HCT116 (cell line): ENCODE measurements at regions not wholly inside any gene's neighbourhood (a gene's known extent, or its start where the extent isn't known, plus 50 kb on each side); places are given as distances from the start of the nearest gene placed in this dataset.

Source experiments
- ATAC-seq: fragments of 200-7000 bp; cut with Tn5 transposase; 2 replicates; pipeline ENCODE4 v1.9.1; 2020; ENCODE audit warnings: mild to moderate bottlenecking, moderate library complexity
- BruUV-seq: library from RNA; stranded (reverse); fragments of 400-500 nt; replicated peaks from 2 replicates; lab custom pipeline; 2021; lab: Mats Ljungman, UMichigan
- CTCF ChIA-PET: fragments of 300-600 bp; sonication (Branson Sonifier 250); formaldehyde crosslinking; loops from one replicate; lab custom pipeline; 2021; ENCODE audit warnings: antibody characterized with exemption; lab: Charles Lee
- POLR2A ChIA-PET: fragments of 300-600, 350-600 bp; sonication (Branson Sonifier 250); formaldehyde crosslinking; loops from one replicate; lab custom pipeline; 2021; ENCODE audit warnings: antibody characterized with exemption; lab: Charles Lee
- RAD21 ChIA-PET, 2 experiments: fragments of 300-600 bp; sonication (Branson Sonifier 250); formaldehyde crosslinking; loops; one replicate each; lab custom pipeline; 2023; ENCODE audit warnings: low total read pairs in 2 of 2; ENCODE audit not compliant: uncharacterized antibody in 2 of 2, unreplicated experiment in 2 of 2, low non-redundant PET in 1 of 2; lab: Charles Lee
- DNase-seq: peaks from one replicate; pipeline ENCODE4 v3.0.0-alpha.2; 2010; ENCODE audit warnings: low read depth, low spot score
- H2AFZ ChIP-seq: fragments of 200-600 bp; shearing (Covaris generic), sonication (generic); 2 replicates; pipeline ENCODE4 v1.6.1; 2017; ENCODE audit warnings: low read depth, mixed run types, mixed read lengths, antibody characterized with exemption, low read length; ENCODE audit not compliant: poor library complexity, severe bottlenecking
- H3K27ac ChIP-seq: 2 replicates; pipeline ENCODE4 v1.5.1; 2012; ENCODE audit warnings: low read depth, low read length
- H3K27me3 ChIP-seq: fragments of 200-600 bp; sonication (generic); 2 replicates; pipeline ENCODE4 v1.6.1; 2016; ENCODE audit warnings: mixed run types, low read length, mixed read lengths; ENCODE audit not compliant: insufficient read depth
- H3K36me3 ChIP-seq, 2 experiments: fragments of 200-500 bp in 1 of 2; fragments of 200-600 bp in 1 of 2; sonication (Bioruptor generic) in 1 of 2; sonication (generic) in 1 of 2; 2 replicates each; pipeline versions ENCODE4 v1.5.1 to v1.6.1; 2014 to 2016; ENCODE audit warnings: low read length in 2 of 2, inconsistent platforms in 1 of 2, mixed read lengths in 1 of 2, mixed run types in 1 of 2; ENCODE audit not compliant: insufficient read depth in 2 of 2, control insufficient read depth in 1 of 2
- H3K4me1 ChIP-seq, 2 experiments: fragments of 200-600 bp in 1 of 2; sonication (generic) in 1 of 2; 2 replicates each; pipeline versions ENCODE4 v1.5.1 to v1.6.1; 2012 to 2017; ENCODE audit warnings: low read length in 2 of 2, inconsistent platforms in 1 of 2, mild to moderate bottlenecking in 1 of 2, mixed read lengths in 1 of 2, mixed run types in 1 of 2, moderate library complexity in 1 of 2; ENCODE audit not compliant: insufficient read depth in 2 of 2, control insufficient read depth in 1 of 2
- H3K4me2 ChIP-seq: fragments of 200-600 bp; sonication (generic); 2 replicates; pipeline ENCODE4 v1.6.1; 2017; ENCODE audit warnings: mixed run types, low read length, mixed read lengths
- H3K4me3 ChIP-seq, 2 experiments: fragments of 200-600 bp in 1 of 2; sonication (generic) in 1 of 2; replicated peaks in 1 of 2; 2 replicates each; pipeline ENCODE4 v1.5.1; 2011 to 2016; ENCODE audit warnings: low read length in 2 of 2, control low read depth in 1 of 2, low read depth in 1 of 2, mild to moderate bottlenecking in 1 of 2, mixed read lengths in 1 of 2, mixed run types in 1 of 2
- H3K79me2 ChIP-seq: fragments of 200-600 bp; sonication (generic); 2 replicates; pipeline ENCODE4 v1.6.1; 2017; ENCODE audit warnings: mild to moderate bottlenecking, mixed run types, low read length, moderate library complexity, mixed read lengths; ENCODE audit not compliant: insufficient read depth
- H3K9ac ChIP-seq: fragments of 200-600 bp; sonication (generic); 2 replicates; pipeline ENCODE4 v1.6.1; 2016; ENCODE audit warnings: low read length, mixed read lengths
- H3K9me2 ChIP-seq: fragments of 200-600 bp; sonication (generic), shearing (Covaris generic); 2 replicates; pipeline ENCODE4 v1.6.1; 2017; ENCODE audit warnings: mixed run types, mild to moderate bottlenecking, moderate library complexity; ENCODE audit not compliant: insufficient read depth
- H3K9me3 ChIP-seq, 2 experiments: fragments of 200-500 bp in 1 of 2; fragments of 200-600 bp in 1 of 2; sonication (Bioruptor generic) in 1 of 2; sonication (generic) in 1 of 2; 2 replicates each; pipeline ENCODE4 v1.6.1; 2014 to 2017; ENCODE audit warnings: low read length in 2 of 2, mixed read lengths in 2 of 2, inconsistent platforms in 1 of 2, low read depth in 1 of 2, mild to moderate bottlenecking in 1 of 2, mixed run types in 1 of 2, moderate library complexity in 1 of 2; ENCODE audit not compliant: control insufficient read depth in 1 of 2, insufficient read depth in 1 of 2
- H4K20me1 ChIP-seq: fragments of 200-600 bp; sonication (generic), shearing (Covaris generic); 2 replicates; pipeline ENCODE4 v1.6.1; 2017; ENCODE audit warnings: mixed run types, mild to moderate bottlenecking, moderate library complexity; ENCODE audit not compliant: insufficient read depth
- CBX3 ChIP-seq: IDR thresholded peaks from 2 replicates; pipeline ENCODE4 v1.6.1; 2012; ENCODE audit warnings: low read depth
- CEBPB ChIP-seq: IDR thresholded peaks from 2 replicates; pipeline ENCODE4 v1.6.1; 2012; ENCODE audit warnings: low read depth
- CTCF ChIP-seq, 3 experiments: fragments of 200-600 bp in 1 of 3; sonication (generic) in 1 of 3; IDR thresholded peaks in 2 of 3; conservative IDR thresholded peaks in 1 of 3; 2 replicates each; pipeline ENCODE4 v1.5.1; 2012 to 2017; ENCODE audit warnings: low read depth in 2 of 3, low read length in 2 of 3, antibody characterized with exemption in 1 of 3, borderline replicate concordance in 1 of 3, control low read depth in 1 of 3, mild to moderate bottlenecking in 1 of 3, mixed read lengths in 1 of 3, mixed run types in 1 of 3, moderate library complexity in 1 of 3; ENCODE audit not compliant: insufficient read depth in 1 of 3
- EGR1 ChIP-seq: IDR thresholded peaks from 2 replicates; pipeline ENCODE4 v1.6.1; 2012; ENCODE audit warnings: low read depth
- ELF1 ChIP-seq: IDR thresholded peaks from 2 replicates; pipeline ENCODE4 v1.6.1; 2012; ENCODE audit warnings: low read depth, borderline replicate concordance
- EZH2phosphoT487 ChIP-seq: fragments of 200-600 bp; IDR thresholded peaks from 2 replicates; pipeline ENCODE4 v1.6.1; 2018; ENCODE audit warnings: antibody characterized with exemption, borderline replicate concordance
- FOSL1 ChIP-seq: IDR thresholded peaks from 2 replicates; pipeline ENCODE4 v1.6.1; 2012; ENCODE audit warnings: low read depth
- JUND ChIP-seq: IDR thresholded peaks from 2 replicates; pipeline ENCODE4 v1.6.1; 2012
- RAD21 ChIP-seq: IDR thresholded peaks from 2 replicates; pipeline ENCODE4 v1.6.1; 2012; ENCODE audit warnings: low read depth, mild to moderate bottlenecking
- REST ChIP-seq: IDR thresholded peaks from 2 replicates; pipeline ENCODE4 v1.6.1; 2012; ENCODE audit warnings: low read depth
- SP1 ChIP-seq: IDR thresholded peaks from 2 replicates; pipeline ENCODE4 v1.6.1; 2012; ENCODE audit warnings: low read depth
- TCF7L2 ChIP-seq: IDR thresholded peaks from 2 replicates; pipeline ENCODE4 v1.7.0; 2011; ENCODE audit warnings: borderline replicate concordance, inconsistent platforms; ENCODE audit not compliant: insufficient read depth, insufficient read length; ENCODE audit errors: extremely low read depth
- YY1 ChIP-seq: IDR thresholded peaks from 2 replicates; pipeline ENCODE4 v1.6.1; 2011; ENCODE audit warnings: low read length, low read depth, moderate library complexity, mild to moderate bottlenecking; ENCODE audit not compliant: insufficient replicate concordance; ENCODE audit errors: extremely low read depth
- ZBTB33 ChIP-seq: IDR thresholded peaks from 2 replicates; pipeline ENCODE4 v1.6.1; 2011; ENCODE audit warnings: mild to moderate bottlenecking, low read length, moderate library complexity; ENCODE audit not compliant: insufficient replicate concordance; ENCODE audit errors: extremely low read depth
- ZFX ChIP-seq: fragments of 450-650 bp; IDR thresholded peaks from 2 replicates; pipeline ENCODE4 v1.6.1; 2017
- ZNF274 ChIP-seq: fragments of 200-500 bp; sonication (Bioruptor generic); IDR thresholded peaks from 2 replicates; pipeline ENCODE4 v1.6.1; 2014; ENCODE audit warnings: mild to moderate bottlenecking, low read depth, low read length, inconsistent platforms
- intact Hi-C: fragments of 100-400 bp; cut with micrococcal nuclease; formaldehyde crosslinking; loops from 2 replicates; pipeline ENCODE4 v1.10.0; 2022

DNA sequence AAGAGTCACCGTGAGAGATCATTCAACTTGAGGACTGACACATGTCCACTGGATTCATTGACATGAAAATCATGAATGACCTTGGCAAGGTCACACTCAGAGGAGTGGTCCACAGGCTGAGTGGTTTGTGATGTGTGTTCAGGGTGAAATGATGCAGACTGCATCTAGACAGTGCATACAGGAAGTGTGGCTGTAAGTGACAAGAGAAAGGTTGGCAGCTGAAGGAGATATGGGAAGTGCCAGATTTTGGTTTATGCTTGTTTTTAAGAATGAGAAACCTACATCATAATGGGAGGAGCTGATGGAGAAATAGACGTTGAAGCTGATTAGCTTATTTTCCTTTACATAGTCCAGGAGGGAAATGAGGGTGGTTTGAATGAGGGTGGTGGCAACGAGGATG lies 64.8 kb upstream of the VIPR2 start:
- Histone ChIP-seq H3K9me3 (no peaks in the 10 kb centered on the region), H2AFZ (no peak overlapping the region), H3K27ac (no peak overlapping the region), H3K79me2 (no peaks in the 10 kb centered on the region), H3K4me3 (no peak overlapping the region), H3K36me3 (no peaks in the 10 kb centered on the region), H3K4me2 (no peak overlapping the region), H3K9me2 (no peaks in the 10 kb centered on the region), H3K9ac (no peak overlapping the region), H3K27me3 (peaks cover 6% of the 10 kb centered on the region), H4K20me1 (no peaks in the 10 kb centered on the region), H3K4me1 (no peaks in the 10 kb centered on the region)
- CTCF ChIA-PET, result no interaction called here
- TF ChIP-seq REST, result no peak
- TF ChIP-seq ELF1, result no peak
- TF ChIP-seq SP1, result no peak
- TF ChIP-seq EZH2phosphoT487, result no peak
- no peak for TF ChIP-seq CBX3
- no peak for TF ChIP-seq CTCF (IDR thresholded peaks at IDR 0.05 in 2 of 3, conservative IDR thresholded peaks at IDR 0.05 in 1 of 3; ENCODE audit: borderline replicate concordance in 1 of 3, insufficient read depth in 1 of 3, low read depth in 2 of 3, low read length in 2 of 3)
- TF ChIP-seq JUND, result no peak
- TF ChIP-seq RAD21, result no peak
- TF ChIP-seq CEBPB, result no peak
- no peak for TF ChIP-seq FOSL1
- no peak for TF ChIP-seq YY1
- no peak for TF ChIP-seq ZFX
- no peak for TF ChIP-seq ZBTB33
- no peak for TF ChIP-seq TCF7L2
- no peak for TF ChIP-seq ZNF274
- no peak for TF ChIP-seq EGR1
- BruUV-seq, result no TSS peak
- DNase-seq, result no peak
- RAD21 ChIA-PET, result no interaction called here
- intact Hi-C loops, result no loop called here
- POLR2A ChIA-PET, result no interaction called here
- ATAC-seq, result no peak
